ENCODE measurements at regions not wholly inside any gene's neighbourhood (a gene's known extent, or its start where the extent isn't known, plus 50 kb on each side); places are given as distances from the start of the nearest gene placed in this dataset.
"Not testable (repeated sequence)": the region's sequence is repeated elsewhere in the genome, so short reads cannot be mapped to it uniquely, and the experiment has no call there.

DNA sequence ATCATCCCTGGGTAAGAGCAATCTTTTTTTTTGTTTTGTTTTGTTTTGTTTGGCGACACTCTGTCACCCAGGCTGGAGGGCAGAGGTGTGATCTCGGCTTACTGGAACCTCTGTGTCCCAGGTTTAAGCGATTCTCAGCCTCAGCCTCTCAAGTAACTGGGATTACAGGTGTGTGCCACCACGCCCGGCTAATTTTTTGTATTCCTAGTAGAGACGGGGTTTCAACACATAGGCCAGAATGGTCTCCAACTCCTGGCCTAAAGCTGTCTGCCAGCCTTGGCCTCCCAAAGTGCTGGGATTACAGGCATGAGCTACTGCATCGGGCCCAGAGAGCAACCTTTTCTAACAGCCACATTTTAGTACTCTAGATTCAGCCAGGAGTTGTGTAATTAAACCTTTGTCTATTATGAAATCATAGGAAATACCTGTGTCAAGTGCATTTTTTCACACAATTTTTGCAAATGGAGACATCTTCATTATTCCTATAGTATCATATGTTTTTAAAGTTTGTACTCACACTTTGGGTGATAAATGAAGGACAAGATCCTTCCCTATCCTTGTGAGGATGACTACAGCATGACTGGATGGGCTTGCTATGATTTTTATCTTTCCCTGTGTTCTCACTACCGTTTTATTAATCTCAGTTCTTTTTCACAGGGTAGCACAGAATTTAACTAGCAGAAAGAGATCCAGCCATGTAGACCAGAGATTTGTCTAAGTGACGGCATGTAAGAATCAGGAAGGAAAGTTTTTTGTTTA, 82.6 kb downstream of the OR2B2 start:
- intact Hi-C loops (cut with DNase I), result no loop called here
- no peak for ATAC-seq
- DNase-seq (ENCODE audit: low spot score), result no peak

DNA sequence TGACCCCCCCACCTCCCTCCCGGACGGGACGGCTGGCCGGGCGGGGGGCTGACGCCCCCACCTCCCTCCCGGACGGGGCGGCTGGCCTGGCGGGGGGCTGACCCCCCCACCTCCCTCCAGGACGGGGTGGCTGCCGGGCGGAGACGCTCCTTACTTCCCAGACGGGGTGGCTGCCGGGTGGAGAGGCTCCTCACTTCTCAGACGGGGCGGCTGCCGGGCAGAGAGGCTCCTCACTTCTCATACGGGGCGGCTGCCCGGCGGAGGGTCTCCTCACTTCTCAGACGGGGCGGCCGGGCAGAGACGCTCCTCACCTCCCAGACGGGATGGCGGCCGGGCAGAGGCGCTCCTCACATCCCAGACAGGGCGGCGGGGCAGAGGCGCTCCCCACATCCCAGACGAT, 84.7 kb downstream of the OR2B2 start:
- DNase-seq (ENCODE audit: low spot score); ATAC-seq; intact Hi-C loops (cut with DNase I): not testable (repeated sequence)

DNA sequence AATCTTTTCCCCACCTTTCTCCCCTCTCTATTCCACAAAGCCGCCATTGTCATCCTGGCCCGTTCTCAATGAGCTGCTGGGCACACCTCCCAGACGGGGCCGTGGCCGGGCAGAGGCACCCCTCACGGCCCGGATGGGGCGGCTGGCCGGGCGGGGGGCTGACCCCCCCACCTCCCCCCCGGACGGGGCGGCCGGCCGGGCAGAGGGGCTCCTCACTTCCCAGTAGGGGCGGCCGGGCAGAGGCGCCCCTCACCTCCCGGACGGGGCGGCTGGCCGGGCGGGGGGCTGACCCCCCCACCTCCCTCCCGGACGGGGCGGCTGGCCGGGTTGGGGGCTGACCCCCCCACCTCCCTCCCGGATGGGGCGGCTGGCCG, 85.6 kb downstream of the OR2B2 start:
- ATAC-seq; DNase-seq (ENCODE audit: low spot score); intact Hi-C loops (cut with DNase I): not testable (repeated sequence)

DNA sequence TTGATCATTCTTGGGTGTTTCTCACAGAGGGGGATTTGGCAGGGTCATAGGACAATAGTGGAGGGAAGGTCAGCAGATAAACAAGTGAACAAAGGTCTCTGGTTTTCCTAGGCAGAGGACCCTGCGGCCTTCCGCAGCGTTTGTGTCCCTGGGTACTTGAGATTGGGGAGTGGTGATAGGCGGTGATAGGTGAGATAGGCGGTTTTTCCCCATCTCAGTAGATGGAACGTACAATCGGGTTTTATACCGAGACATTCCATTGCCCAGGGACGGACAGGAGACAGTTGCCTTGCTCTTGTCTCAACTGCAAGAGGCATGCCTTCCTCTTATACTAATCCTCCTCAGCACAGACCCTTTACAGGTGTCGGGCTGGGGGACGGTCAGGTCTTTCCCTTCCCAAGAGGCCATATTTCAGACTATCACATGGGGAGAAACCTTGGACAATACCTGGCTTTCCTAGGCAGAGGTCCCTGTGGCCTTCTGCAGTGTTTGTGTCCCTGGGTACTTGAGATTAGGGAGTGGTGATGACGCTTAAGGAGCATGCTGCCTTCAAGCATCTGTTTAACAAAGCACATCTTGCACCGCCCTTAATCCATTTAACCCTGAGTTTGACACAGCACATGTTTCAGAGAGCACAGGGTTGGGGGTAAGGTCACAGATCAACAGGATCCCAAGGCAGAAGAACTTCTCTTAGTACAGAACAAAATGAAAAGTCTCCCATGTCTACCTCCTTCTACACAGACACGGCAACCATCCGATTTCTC, 86.2 kb downstream of the OR2B2 start:
- ATAC-seq; intact Hi-C loops (cut with DNase I); DNase-seq (ENCODE audit: low spot score): not testable (repeated sequence)

DNA sequence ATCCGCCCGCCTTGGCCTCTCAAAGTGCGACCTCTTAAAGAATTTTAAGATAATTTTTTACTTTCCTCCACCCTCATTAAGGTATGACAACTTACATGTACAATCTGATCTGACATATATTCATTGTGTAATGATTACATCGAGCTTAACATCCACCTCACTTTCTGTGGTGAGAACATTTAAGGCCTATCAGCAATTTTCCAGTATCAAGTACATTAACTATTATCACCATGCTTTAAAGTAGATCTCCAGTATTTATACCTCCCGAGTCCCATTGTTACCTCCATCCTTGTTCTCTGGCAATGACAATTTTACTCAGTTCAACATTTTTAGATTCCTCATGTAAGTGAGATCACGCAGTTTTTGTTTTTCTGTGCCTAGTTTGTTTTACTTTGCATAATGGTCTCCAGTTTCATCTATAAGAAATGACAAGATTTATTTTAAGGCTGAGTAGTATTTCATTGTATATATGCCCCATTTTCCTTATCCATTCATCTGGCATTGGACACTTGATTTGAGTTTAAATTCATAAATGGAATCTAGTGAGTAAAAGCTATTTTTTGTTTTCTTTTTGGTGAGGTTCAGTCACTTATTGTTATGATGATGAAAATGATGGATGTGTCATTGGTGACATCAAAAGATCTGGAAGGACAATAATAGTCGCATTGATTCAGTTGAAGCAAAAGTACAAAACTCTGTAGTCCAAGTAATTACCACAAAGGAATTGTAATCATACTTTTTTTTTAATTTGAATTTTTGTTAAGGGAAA, 87.0 kb downstream of the OR2B2 start:
- DNase-seq (ENCODE audit: low spot score) (no peak), ATAC-seq (no peak)
- intact Hi-C loops (cut with DNase I), result no loop called here

DNA sequence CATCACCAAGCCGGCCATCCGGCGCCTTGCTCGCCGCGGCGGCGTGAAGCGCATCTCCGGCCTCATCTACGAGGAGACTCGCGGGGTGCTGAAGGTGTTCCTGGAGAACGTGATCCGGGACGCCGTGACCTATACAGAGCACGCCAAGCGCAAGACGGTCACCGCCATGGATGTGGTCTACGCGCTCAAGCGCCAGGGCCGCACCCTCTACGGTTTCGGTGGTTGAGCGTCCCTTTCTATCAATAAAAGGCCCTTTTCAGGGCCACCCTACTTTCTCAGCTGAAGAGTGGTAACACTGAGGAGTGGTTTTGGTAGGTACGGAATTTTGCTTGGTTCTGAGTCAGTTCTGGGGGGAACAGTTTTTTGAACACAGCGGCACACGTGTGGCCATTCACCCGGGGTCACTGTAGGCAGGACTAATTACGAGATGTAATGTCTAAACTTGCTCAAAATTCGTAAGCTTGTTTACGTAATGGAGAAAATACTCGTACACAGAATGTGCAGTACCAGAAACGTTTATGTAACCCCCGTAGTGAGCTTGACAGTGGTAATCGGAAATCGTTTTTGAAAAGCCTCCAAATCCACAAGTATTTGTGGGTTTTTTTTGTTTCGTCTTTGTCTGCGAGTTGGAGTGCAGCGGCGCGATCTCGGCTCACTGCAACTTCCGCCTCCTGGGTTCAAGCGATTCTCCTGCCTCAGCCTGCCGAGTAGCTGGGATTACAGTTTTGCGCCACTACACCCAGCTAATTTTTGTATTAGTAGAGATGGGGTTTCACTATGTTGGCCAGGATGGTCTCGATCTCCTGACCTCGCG, 87.8 kb downstream of the OR2B2 start:
- intact Hi-C loops (cut with DNase I); DNase-seq (ENCODE audit: low spot score): not testable (repeated sequence)
- peak; percentile 83 for ATAC-seq

DNA sequence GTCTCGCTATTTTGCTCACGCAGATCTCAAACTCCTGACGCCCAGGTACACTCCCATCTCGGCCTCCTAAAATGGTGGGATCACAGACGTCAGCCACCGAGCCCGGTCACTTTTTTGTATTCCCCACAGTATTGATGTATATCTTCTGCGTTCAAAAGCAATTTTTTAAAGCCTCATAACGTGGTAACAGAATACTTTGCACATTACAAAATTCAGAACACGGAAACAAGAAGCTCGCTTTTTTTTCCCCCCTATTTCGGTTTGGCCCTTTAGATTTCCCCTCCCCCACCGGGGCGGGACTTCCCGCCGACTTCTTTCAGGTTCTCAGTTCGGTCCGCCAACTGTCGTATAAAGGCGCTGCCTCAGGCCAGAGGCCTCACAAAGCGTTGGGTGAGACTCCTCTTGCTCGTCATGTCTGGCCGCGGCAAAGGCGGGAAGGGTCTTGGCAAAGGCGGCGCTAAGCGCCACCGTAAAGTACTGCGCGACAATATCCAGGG, 88.4 kb downstream of the OR2B2 start:
- ATAC-seq, result peak; percentile 97
- DNase-seq (ENCODE audit: low spot score); intact Hi-C loops (cut with DNase I): not testable (repeated sequence)

DNA sequence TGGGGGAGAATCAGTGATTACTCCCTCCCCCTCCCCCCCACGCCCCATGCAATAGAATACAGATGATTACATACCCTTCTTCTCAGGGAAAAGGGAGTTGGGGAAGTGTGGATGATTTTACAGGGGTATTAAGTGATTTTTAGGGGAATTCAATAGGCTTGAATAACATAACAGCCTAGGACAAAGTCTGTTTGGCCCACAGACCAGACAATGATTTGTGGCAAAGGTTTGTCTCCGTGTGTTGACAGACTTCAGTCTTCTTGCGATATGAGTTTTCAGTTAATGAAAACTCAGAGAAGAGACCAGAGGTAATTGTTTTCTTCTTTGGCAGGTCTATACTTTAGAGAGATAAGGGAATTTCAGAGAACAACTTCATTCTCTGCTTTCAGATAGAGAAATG, 95.3 kb downstream of the OR2B2 start:
- ATAC-seq (no peak), DNase-seq (ENCODE audit: low spot score) (no peak)
- intact Hi-C loops (cut with DNase I), result no loop called here

DNA sequence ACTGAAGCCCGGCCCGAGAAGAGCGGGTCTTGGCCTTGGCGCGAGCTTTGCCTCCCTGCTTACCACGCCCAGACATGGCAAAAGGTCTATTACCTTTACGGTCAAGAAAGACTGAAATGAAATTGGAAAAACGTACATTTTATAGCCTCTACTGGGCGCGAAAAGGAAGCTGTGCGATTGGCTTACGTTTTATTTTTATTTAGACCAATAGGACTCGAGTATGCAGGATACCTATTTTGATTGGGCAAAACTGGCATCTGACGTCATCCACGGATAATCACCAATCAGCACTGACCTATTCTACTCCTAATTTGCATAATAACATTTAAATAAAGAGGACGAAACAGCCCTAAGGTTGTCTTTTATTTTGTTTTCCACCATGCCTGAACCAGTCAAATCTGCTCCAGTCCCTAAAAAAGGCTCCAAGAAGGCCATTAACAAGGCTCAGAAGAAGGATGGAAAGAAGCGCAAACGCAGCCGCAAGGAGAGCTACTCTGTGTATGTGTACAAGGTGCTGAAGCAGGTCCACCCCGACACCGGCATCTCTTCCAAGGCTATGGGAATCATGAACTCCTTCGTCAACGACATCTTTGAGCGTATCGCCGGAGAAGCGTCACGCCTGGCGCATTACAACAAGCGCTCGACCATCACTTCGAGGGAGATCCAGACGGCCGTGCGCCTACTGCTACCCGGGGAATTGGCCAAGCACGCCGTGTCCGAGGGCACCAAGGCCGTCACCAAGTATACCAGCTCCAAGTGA, 97.4 kb downstream of the OR2B2 start:
- peak; percentile 86 for ATAC-seq
- intact Hi-C loops (cut with DNase I), result no loop called here

DNA sequence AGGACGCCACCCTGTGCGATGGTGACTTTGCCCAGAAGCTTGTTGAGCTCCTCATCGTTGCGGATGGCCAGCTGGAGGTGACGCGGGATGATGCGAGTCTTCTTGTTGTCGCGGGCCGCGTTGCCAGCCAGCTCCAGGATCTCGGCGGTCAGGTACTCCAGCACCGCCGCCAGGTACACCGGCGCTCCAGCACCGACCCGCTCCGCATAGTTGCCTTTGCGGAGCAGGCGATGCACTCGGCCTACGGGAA, 97.9 kb downstream of the OR2B2 start:
- DNase-seq (ENCODE audit: low spot score); intact Hi-C loops (cut with DNase I): not testable (repeated sequence)
- peak; percentile 25 for ATAC-seq

More for the DNA sequence above, 97.4 kb downstream of the OR2B2 start:
- DNase-seq (ENCODE audit: low spot score), result no peak

DNA sequence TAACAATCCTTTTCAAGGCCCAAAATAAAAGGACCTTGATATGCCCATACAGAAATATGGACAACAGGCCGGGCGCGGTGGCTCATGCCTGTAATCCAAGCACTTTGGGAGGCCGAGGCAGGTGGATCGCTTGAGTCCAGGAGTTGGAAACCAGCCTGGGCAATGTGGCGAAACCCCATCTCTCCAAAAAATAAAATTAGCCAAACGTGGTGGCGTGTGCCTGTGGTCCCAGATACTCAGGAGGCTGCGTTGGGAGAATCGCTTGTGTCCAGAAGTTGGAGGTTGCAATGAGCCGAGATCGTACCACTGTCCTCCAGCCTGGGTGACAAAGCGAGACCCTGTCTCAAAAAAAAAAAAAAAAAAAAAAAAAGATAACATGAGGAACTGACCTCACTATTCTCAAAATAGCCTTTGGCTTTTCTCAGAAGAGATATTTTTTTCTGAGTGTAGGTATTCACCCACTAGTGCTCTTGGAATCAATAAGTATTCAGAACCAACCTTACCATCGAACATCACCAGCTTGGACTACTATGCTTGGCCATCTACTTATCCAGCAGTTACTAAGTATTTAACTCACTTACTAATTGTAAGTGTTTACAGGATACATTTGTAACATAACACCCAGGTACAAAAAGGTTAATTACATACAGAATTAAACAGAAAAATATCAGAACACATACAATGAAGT, 99.2 kb downstream of the OR2B2 start:
- intact Hi-C loops (cut with DNase I), result no loop called here
- no peak for DNase-seq (ENCODE audit: low spot score)
- ATAC-seq, result no peak

DNA sequence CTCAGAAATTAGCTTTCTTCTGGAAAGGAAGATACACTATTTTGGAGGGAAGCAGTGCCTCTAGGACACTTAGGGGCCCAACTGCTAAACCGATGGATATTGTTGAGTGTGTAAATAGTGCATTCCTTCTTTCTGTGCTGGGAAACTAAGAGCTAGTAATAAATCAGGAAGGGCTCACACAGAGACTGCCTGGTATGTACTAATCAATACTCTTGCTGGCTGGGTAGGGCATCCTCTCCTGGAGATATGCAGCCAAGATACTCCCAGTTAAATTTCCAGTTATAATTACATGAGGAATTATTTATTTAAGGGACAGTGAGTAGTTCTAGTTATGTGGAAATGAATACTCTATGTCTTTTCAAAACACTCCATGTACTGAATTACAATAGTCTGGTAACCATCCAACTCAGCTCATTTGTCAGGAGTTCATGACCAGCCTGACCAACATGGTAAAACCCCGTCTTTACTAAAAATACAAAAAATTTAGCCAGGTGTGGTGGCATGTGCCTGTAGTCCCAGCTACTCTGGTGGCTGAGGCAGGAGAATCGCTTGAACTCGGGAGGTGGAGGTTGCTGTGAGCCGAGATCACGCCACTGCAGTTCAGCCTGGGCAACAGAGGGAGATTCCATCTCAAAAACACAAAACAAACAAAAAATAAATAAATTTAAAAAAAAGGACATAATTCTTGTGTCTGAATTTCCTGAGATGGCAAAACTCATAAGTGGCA, 100.0 kb downstream of the OR2B2 start:
- DNase-seq (ENCODE audit: low spot score) (no peak), ATAC-seq (no peak)
- intact Hi-C loops (cut with DNase I), result no loop called here

DNA sequence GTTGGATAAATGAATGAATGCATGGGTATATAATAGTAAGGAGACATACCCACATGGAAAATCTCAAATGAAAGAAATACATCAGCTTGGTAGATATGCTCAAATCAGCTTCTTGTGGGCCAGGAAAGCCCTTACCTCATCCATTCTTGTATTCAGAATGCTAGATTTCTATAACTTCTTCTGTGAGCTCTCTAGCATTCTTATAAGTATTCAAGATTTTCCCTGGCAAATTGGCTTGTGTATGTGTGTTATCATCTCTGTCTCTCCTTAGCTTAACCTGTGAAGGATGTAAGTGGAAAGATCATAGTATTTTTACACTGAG, 100.8 kb downstream of the OR2B2 start:
- no peak for ATAC-seq
- DNase-seq (ENCODE audit: low spot score), result no peak
- intact Hi-C loops (cut with DNase I), result no loop called here

DNA sequence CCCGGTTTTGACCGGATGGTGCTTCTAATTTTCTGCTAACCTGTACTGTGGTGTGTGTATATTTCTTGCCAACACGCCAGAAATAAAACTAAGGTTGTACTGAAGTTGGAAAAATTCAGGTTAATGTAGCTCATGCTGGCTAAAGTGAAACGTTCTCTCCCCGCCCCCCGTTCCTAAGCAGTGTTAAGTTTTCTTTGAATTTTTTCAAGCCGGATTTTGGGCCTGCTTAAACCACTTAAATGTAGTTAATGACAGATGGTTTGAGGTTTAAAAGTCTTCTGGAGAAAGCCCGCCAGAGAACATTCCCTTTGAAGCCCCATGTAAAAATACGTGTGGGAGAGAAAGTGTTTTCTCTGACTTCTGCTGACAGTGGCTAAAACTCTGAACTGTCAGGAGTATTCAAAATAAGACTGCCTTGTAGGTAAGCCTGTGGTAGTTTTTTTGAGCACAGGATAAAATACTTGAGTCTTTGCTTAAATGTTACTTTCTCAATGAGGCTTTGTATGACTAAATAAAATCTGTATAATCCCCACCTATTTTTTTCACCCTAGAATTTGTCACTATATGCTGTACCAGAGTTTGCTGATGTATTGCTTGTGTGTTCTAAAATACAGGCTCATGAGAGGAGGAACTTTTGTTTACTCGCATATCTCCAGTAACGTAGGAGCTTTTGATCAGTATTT, 101.3 kb downstream of the OR2B2 start:
- no peak for ATAC-seq
- intact Hi-C loops (cut with DNase I), result no loop called here
- no peak for DNase-seq (ENCODE audit: low spot score)

DNA sequence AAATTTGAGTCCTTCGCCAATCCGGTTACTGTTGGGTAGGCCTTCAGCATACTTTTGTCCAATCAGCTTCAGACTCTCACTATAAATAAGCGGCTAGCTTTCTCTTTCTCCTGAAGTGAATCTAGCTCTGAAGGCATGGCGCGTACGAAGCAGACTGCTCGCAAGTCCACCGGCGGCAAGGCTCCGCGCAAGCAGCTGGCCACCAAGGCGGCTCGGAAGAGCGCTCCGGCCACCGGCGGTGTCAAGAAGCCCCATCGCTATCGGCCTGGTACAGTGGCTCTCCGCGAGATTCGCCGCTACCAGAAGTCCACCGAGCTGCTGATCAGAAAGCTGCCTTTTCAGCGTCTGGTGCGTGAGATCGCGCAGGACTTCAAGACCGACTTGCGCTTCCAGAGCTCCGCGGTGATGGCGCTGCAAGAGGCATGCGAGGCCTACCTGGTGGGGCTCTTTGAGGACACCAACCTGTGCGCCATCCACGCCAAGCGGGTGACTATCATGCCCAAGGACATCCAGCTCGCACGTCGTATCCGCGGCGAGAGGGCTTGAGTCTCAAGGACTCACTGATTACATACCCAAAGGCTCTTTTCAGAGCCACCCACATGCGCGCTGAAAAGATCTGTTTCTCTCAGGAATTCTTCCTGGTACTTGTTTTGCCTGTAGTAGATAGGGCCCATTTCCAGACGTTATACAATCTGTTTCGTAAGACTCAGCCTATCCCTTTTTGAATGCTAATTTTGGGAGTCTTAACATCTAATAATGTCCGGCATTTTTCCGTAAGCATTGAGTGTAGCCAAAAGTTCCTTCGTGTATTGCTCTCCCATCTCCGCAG, 102.0 kb downstream of the OR2B2 start:
- DNase-seq (ENCODE audit: low spot score) (peak; percentile 89), ATAC-seq (peak; percentile 88)
- intact Hi-C loops (cut with DNase I), result no loop called here
